ENCODE measurements at regions not wholly inside any gene's neighbourhood (a gene's known extent, or its start where the extent isn't known, plus 50 kb on each side); places are given as distances from the start of the nearest gene placed in this dataset.

- DNase-seq (ENCODE audit: low read depth, low spot score) (no peak), ATAC-seq (no peak)
- no peak overlapping the region for H3K9ac ChIP-seq (ENCODE audit: low read length)
- TF ChIP-seq TCF7L2 (IDR thresholded peaks at IDR 0.05; ENCODE audit: borderline replicate concordance, extremely low read depth, insufficient read depth, insufficient read length) (peak; percentile 50), REST (IDR thresholded peaks at IDR 0.05; ENCODE audit: low read depth) (peak; percentile 75), SIN3A (IDR thresholded peaks at IDR 0.05; ENCODE audit: low read depth) (no peak)
- H3K79me2 ChIP-seq (ENCODE audit: insufficient read depth, low read length), result no peaks in the 10 kb centered on the region
- no peak overlapping the region for H3K4me2 ChIP-seq (ENCODE audit: low read length)
- H3K27ac ChIP-seq (ENCODE audit: low read depth, low read length), result no peak overlapping the region
- ChIA-PET RAD21 (ENCODE audit: low non-redundant PET in 1 of 2, low total read pairs in 2 of 2, uncharacterized antibody in 2 of 2, unreplicated experiment in 2 of 2) (no interaction called here), POLR2A (no interaction called here), CTCF (no interaction called here)
- no peak overlapping the region for H2AFZ ChIP-seq (ENCODE audit: low read depth, low read length, poor library complexity, severe bottlenecking)
- no peaks in the 10 kb centered on the region for H3K9me3 ChIP-seq (ENCODE audit: control insufficient read depth in 1 of 2, insufficient read depth in 1 of 2, low read depth in 1 of 2, low read length in 2 of 2)
- peaks cover 20% of the 10 kb centered on the region; the same call in 1 of the 2 replicates for H3K27me3 ChIP-seq (ENCODE audit: insufficient read depth, low read length)
- no peaks in the 10 kb centered on the region for H3K9me2 ChIP-seq (ENCODE audit: insufficient read depth)
- no peaks in the 10 kb centered on the region for H3K4me1 ChIP-seq (ENCODE audit: control insufficient read depth in 1 of 2, insufficient read depth in 2 of 2, low read length in 2 of 2)
- H3K36me3 ChIP-seq (ENCODE audit: control insufficient read depth in 1 of 2, insufficient read depth in 2 of 2, low read length in 2 of 2), result no peaks in the 10 kb centered on the region
- no peak overlapping the region for H3K4me3 ChIP-seq (replicated peaks in 1 of 2; ENCODE audit: low read depth in 1 of 2, low read length in 2 of 2)
- no TSS peak for BruUV-seq (replicated peaks)
- no peaks in the 10 kb centered on the region for H4K20me1 ChIP-seq (ENCODE audit: insufficient read depth)
- intact Hi-C loops (cut with micrococcal nuclease), result no loop called here
Measured at GRCh38 chr22:49208768-49209252, 618.9 kb downstream of the BRD1 start.

GRCh38 chr22:49208004-49208402 lies 619.7 kb downstream of the BRD1 start:
- ChIA-PET RAD21 (ENCODE audit: low non-redundant PET in 1 of 2, low total read pairs in 2 of 2, uncharacterized antibody in 2 of 2, unreplicated experiment in 2 of 2) (no interaction called here), CTCF (no interaction called here), POLR2A (no interaction called here)
- Histone ChIP-seq H3K4me1 (ENCODE audit: control insufficient read depth in 1 of 2, insufficient read depth in 2 of 2, low read length in 2 of 2) (no peaks in the 10 kb centered on the region), H4K20me1 (ENCODE audit: insufficient read depth) (no peaks in the 10 kb centered on the region), H3K9ac (ENCODE audit: low read length) (no peak overlapping the region), H2AFZ (ENCODE audit: low read depth, low read length, poor library complexity, severe bottlenecking) (no peak overlapping the region), H3K9me2 (ENCODE audit: insufficient read depth) (no peaks in the 10 kb centered on the region), H3K27ac (ENCODE audit: low read depth, low read length) (no peak overlapping the region), H3K4me2 (ENCODE audit: low read length) (no peak overlapping the region), H3K79me2 (ENCODE audit: insufficient read depth, low read length) (no peaks in the 10 kb centered on the region), H3K4me3 (replicated peaks in 1 of 2; ENCODE audit: low read depth in 1 of 2, low read length in 2 of 2) (no peak overlapping the region), H3K9me3 (ENCODE audit: control insufficient read depth in 1 of 2, insufficient read depth in 1 of 2, low read depth in 1 of 2, low read length in 2 of 2) (no peaks in the 10 kb centered on the region), H3K36me3 (ENCODE audit: control insufficient read depth in 1 of 2, insufficient read depth in 2 of 2, low read length in 2 of 2) (no peaks in the 10 kb centered on the region), H3K27me3 (ENCODE audit: insufficient read depth, low read length) (peaks cover 20% of the 10 kb centered on the region; the same call in 1 of the 2 replicates)
- no peak for ATAC-seq
- no peak for TF ChIP-seq EGR1 (IDR thresholded peaks at IDR 0.05; ENCODE audit: low read depth)
- no peak for TF ChIP-seq POLR2AphosphoS5 (IDR thresholded peaks at IDR 0.05; ENCODE audit: low read depth, low read length)
- no peak for TF ChIP-seq YY1 (IDR thresholded peaks at IDR 0.05; ENCODE audit: extremely low read depth, insufficient replicate concordance, low read depth, low read length)
- no peak for TF ChIP-seq SIN3A (IDR thresholded peaks at IDR 0.05; ENCODE audit: low read depth)
- TF ChIP-seq JUND (IDR thresholded peaks at IDR 0.05), result no peak
- no peak for TF ChIP-seq EZH2 (IDR thresholded peaks at IDR 0.05)
- no peak for TF ChIP-seq RAD21 (IDR thresholded peaks at IDR 0.05; ENCODE audit: low read depth)
- DNase-seq (ENCODE audit: low read depth, low spot score), result no peak
- no TSS peak for BruUV-seq (replicated peaks)
- intact Hi-C loops (cut with micrococcal nuclease), result no loop called here
